Esophagus muscularis mucosa (tissue), 3 donors: ENCODE measurements at regions not wholly inside any gene's neighbourhood (a gene's known extent, or its start where the extent isn't known, plus 50 kb on each side); places are given as distances from the start of the nearest gene placed in this dataset.

Experiments
- POLR2A ChIP-seq: fragments of 450-650 bp; IDR thresholded peaks from one replicate; pipeline ENCODE4 v1.6.1; 2017; ENCODE audit warnings: antibody characterized with exemption, moderate library complexity, mild to moderate bottlenecking, low read depth
- POLR2AphosphoS5 ChIP-seq, 2 donors: sonication (generic); formaldehyde crosslinking; IDR thresholded peaks; one replicate each; pipeline ENCODE4 v1.6.1; 2017; ENCODE audit warnings: antibody characterized with exemption in 2 of 2
- TF ChIP-seq, protein P1 (sequence below), 3 experiments: fragments of 200-600 bp in 2 of 3; fragments of 450-650 bp in 1 of 3; sonication (generic) in 2 of 3; IDR thresholded peaks; one replicate each; pipeline ENCODE4 v1.5.1; 2017 to 2019; ENCODE audit warnings: antibody characterized with exemption in 3 of 3, mild to moderate bottlenecking in 2 of 3, moderate library complexity in 1 of 3

DNA sequence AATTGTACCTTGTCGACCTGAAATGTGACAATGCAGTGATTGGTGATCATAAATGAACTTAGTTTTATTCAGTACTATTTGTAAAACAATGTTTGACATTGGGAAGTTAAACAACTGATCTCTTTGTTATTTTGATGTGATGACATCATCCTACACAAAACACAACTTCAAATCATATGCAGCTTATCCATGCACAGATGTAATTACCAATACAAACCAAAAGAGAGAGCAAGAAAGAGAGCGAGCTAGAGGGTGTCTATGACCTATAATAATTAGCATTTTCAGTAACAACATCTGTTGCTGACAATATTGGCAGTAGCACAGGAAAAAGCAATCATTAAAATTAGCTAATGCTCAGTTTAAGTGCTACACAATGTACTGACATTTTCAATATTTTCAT is 320.9 kb downstream of the UTRN start:
- TF ChIP-seq, protein P1, sequence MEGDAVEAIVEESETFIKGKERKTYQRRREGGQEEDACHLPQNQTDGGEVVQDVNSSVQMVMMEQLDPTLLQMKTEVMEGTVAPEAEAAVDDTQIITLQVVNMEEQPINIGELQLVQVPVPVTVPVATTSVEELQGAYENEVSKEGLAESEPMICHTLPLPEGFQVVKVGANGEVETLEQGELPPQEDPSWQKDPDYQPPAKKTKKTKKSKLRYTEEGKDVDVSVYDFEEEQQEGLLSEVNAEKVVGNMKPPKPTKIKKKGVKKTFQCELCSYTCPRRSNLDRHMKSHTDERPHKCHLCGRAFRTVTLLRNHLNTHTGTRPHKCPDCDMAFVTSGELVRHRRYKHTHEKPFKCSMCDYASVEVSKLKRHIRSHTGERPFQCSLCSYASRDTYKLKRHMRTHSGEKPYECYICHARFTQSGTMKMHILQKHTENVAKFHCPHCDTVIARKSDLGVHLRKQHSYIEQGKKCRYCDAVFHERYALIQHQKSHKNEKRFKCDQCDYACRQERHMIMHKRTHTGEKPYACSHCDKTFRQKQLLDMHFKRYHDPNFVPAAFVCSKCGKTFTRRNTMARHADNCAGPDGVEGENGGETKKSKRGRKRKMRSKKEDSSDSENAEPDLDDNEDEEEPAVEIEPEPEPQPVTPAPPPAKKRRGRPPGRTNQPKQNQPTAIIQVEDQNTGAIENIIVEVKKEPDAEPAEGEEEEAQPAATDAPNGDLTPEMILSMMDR (IDR thresholded peaks at IDR 0.05), result no peak
- TF ChIP-seq POLR2AphosphoS5 (IDR thresholded peaks at IDR 0.05) (no peak), POLR2A (no peak)
